Activated CD8-positive, alpha-beta memory T cell treated with anti-CD3 and anti-CD28 coated beads, Interleukin-2, amount 50 U/mL, for 48 hours (primary cell): ENCODE measurements at regions not wholly inside any gene's neighbourhood (a gene's known extent, or its start where the extent isn't known, plus 50 kb on each side); places are given as distances from the start of the nearest gene placed in this dataset.
"Not testable (repeated sequence)": the region's sequence is repeated elsewhere in the genome, so short reads cannot be mapped to it uniquely, and the experiment has no call there.

Experiments used
- DNase-seq: peaks from one replicate; pipeline ENCODE4 v3.0.0-alpha.2; 2020

GRCh38 chr12:34305176-34305575, 282.9 kb downstream of the ALG10 start:
- no peak for DNase-seq

GRCh38 chr12:34306133-34306830, 284.0 kb downstream of the ALG10 start:
- no peak for DNase-seq

GRCh38 chr12:34309806-34310804, 287.8 kb downstream of the ALG10 start:
- DNase-seq = not testable (repeated sequence)

GRCh38 chr12:34311337-34311736, 289.0 kb downstream of the ALG10 start:
- no peak for DNase-seq

- no peak for DNase-seq
Measured at GRCh38 chr12:34327671-34328070, 305.4 kb downstream of the ALG10 start.

GRCh38 chr12:34333337-34333736, 311.0 kb downstream of the ALG10 start:
- DNase-seq = no peak

- DNase-seq = no peak
Measured at GRCh38 chr12:34334538-34334937, 312.2 kb downstream of the ALG10 start.

- DNase-seq = no peak
Measured at GRCh38 chr12:34334953-34335743, 312.9 kb downstream of the ALG10 start.

GRCh38 chr12:34335819-34336262, 313.5 kb downstream of the ALG10 start:
- DNase-seq = no peak

- DNase-seq = no peak
Measured at GRCh38 chr12:34336619-34337465, 314.5 kb downstream of the ALG10 start.

GRCh38 chr12:34338751-34339150, 316.5 kb downstream of the ALG10 start:
- DNase-seq = no peak

- DNase-seq = no peak
Measured at GRCh38 chr12:34339922-34340321, 317.6 kb downstream of the ALG10 start.

GRCh38 chr12:34340534-34341361, 318.5 kb downstream of the ALG10 start:
- no peak for DNase-seq

GRCh38 chr12:34341362-34341733, 319.1 kb downstream of the ALG10 start:
- no peak for DNase-seq

GRCh38 chr12:34342048-34342447, 319.8 kb downstream of the ALG10 start:
- no peak for DNase-seq

GRCh38 chr12:34343345-34343744, 321.0 kb downstream of the ALG10 start:
- no peak for DNase-seq

- DNase-seq = no peak
Measured at GRCh38 chr12:34343766-34344165, 321.5 kb downstream of the ALG10 start.

GRCh38 chr12:34344851-34345522, 322.7 kb downstream of the ALG10 start:
- no peak for DNase-seq

GRCh38 chr12:34345801-34346200, 323.5 kb downstream of the ALG10 start:
- no peak for DNase-seq

GRCh38 chr12:34346372-34347034, 324.2 kb downstream of the ALG10 start:
- DNase-seq = no peak
